Stimulated activated CD8-positive, alpha-beta memory T cell treated with anti-CD3 and anti-CD28 coated beads, Interleukin-4, amount 100 ng/mL, for 48 hours (primary cell): ENCODE measurements at regions not wholly inside any gene's neighbourhood (a gene's known extent, or its start where the extent isn't known, plus 50 kb on each side); places are given as distances from the start of the nearest gene placed in this dataset.

Experiments used
- DNase-seq: peaks from one replicate; pipeline ENCODE4 v3.0.0-alpha.2; 2020

DNA sequence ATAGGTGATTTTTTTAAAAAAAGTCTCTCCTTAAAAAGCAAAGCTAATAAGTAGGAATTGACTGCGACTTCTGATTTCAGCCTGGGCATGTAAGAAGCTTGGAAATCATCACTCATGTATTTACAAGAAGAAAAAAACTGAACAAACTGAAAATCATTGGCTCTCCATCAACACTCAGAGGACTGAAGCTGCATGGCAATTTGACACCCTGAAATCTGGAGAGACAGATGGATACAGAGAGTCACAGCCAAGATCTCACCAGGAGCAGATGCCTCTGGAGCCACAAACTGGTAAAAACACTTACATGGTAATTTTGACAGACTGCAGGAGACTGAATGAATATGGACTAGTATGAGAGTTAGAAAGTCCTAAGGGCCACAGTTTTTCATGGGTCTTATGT, 191.2 kb upstream of the TCF21 start:
- no peak for DNase-seq

GRCh38 chr6:133698272-133698671, 190.6 kb upstream of the TCF21 start:
- DNase-seq: no peak

DNA sequence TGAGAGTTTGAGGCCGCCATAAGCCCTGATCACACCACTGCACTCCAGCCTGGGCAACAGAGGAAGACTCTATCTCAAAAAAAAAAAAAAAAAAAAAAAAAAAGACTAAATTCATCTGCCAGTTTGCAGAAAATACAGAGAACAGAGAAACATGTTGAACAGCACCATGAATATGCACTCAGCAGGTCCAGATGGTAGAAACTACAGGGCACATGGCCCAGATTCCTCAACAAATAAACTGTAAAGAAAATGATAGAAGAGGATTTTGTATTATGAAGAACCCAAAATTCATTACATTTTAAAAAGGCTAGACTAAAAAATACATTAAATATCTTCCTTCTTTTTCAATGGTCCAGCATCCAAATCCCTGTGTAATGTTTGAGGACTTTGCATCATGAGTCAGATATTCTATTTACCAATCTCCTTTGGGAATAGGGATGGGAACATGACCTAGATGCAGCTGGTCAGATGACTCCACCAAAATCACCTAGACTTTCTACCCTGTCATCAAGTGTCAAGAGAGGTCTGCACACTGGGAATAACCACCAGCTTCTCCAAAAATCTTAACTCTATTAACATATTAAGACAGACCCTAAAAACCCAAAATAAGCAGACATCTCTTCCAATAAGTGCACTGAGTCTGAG, 189.1 kb upstream of the TCF21 start:
- DNase-seq: no peak

DNA sequence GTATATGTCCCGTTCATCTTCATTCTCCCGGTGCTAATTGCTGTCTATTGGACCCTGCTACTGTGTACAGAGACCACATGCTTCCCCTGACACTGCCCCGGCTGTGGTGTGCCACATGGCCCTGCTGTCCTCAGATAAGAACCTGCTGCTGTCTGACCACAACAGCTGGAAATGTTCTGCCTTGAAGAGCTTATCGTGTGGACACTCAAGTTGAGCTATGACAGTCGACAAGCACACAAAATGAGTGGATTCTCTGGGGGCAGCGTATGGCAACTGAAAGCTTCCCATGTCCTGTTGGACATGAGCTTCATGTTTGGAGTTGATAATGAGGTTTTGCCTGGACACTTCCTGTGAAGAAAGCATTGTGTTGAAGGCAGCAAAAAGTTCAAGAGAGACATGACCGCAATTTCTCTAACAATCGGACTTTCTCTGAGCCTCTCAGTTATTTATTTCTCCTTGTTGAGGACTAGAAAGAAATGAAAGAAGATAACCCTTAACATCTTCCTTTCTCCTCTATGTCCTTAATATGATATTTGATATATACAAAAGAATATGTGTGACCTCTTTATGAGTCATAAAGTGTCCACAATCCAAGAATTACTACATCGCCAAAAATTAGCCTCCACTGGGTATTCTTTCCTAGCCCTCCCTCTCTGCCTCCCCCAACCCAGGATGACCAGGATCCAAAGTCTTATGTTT, 187.1 kb upstream of the TCF21 start:
- DNase-seq: no peak

GRCh38 chr6:133704371-133704770, 184.5 kb upstream of the TCF21 start:
- no peak for DNase-seq

GRCh38 chr6:133705066-133705465, 183.8 kb upstream of the TCF21 start:
- no peak for DNase-seq

- no peak for DNase-seq
Observed at GRCh38 chr6:133705731-133706130, 183.2 kb upstream of the TCF21 start.

DNA sequence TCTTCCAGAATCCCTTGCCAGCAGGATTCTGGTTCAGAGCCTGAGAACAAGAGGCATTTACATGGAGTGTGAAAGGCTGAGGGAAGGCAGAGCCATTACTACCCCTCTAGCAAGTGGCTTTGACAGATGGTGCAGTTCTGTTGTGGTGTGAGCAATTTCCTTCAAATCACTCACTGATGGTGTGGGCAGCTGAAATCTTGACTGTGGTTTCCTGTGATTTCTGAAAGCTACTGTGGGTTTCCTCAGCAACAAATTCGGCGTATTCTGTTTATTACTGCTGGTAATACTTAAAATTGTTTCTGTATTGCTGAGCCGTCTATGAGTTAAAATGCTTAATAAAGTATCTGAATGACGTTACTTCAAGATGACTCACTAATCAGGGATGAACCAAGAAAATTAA, 181.5 kb upstream of the TCF21 start:
- no peak for DNase-seq

DNA sequence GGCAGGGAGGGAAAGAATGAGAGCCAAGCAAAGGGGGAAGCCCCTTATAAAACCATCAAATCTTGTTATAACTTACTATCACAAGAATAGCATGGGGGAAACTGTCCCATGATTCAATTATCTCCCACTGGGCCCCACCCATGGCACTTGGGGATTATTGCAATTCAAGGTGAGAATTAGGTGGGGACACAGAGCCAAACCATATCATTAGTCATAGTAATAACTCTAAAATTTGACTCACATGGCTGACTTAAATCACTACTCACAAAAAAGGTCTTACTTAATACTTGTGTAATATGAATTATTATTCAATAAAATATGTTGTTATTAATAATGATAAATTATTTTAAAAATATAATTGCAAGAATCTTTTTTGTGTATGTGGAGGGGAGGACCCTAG, 178.1 kb upstream of the TCF21 start:
- no peak for DNase-seq

- no peak for DNase-seq
Observed at GRCh38 chr6:133715270-133715669, 173.6 kb upstream of the TCF21 start.

DNA sequence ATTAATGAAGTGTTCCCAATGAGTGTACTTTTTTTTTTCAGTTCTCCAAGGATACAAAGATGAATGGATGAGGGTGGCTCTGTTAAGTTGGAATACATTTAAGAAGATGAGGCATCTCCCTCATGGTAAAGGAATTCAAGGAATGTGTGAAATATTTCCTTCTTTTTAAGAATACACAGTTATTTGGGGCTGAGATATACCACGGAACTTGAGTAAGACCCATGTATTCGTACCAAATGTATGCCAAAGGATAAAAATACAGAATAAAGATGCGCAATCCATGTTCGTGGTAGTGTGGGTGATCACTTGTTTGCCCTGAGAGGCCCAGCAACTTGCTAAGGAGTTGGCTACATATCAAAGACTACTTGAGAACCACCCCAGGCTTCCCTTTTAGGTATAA, 164.2 kb upstream of the TCF21 start:
- DNase-seq: no peak

GRCh38 chr6:133726188-133726587, 162.7 kb upstream of the TCF21 start:
- DNase-seq: no peak

DNA sequence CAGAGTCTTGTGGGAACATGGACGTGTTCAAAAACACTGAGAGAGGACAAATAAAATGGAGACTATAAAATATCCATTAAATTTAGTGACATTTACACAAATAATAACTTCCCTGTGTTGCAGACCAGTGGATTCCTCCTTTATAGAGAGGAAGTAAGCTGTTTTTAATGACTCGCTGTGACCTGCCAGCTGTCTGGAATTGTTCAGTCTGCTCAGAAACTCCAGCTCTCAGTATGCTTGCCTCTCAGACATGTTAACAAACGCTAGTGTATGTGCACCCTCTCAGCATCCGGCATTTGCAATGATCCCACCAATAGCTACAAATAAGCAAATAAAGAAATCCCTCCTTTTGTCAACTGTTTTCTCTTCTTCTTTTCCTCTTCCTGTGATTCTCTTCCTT, 158.0 kb upstream of the TCF21 start:
- no peak for DNase-seq

DNA sequence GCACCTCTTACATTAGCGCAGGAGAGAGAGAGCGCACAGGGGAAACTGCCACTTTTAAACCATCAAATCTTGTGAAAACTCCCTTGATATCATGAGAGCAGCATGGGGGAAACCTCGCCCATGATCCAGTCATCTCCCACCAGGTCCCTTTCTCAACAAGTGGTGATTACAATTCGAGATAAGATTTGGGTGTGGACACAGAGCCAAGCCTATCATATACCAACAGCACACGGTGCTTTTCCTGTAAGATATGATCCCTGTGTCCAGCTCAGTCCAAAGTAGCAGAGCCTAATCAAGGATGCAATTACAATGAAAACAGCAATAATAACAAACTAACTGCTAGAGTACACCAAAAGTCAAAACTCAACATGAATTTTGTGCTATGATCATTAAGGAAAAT, 148.7 kb upstream of the TCF21 start:
- DNase-seq: no peak

DNA sequence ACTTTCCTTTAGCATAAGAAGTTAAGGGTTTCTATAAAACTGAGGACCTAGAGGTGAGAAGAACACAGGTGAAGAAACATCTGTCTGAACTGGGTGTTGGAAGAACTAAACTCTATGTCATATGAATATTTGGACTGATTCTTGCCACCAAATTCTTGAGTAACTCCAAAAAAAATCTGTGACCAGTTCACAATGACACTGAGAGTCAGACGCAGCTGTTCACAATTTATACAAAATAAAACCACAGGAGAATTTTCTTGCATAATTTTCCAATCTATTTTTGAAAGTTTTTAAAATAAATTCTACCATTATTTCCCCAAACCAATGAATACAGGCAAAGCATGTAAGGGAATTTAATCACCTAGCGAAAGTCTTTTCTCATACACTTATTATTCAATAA, 148.1 kb upstream of the TCF21 start:
- DNase-seq: no peak

DNA sequence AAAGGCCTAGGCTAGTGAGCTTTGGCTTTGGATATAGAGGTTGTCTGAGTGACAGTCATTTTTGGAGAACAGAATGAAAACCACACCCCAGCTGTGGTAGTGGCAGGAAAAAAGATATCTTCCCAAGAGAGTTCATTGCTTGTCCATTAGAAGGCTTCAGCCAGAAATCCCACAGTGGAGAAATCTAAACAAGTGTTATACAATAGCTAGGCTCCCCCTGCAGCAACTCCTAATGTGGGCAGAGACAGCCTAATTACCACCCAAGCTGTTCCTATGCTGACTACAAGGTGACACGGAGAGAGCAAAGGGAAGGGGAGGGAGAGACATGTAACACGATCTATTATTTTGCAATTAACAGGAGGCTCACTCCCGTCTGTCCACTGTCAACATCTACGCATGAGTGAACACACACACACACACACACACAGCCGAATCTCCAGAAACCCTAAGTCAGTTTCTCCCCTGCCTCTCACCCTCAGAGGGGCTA, 147.5 kb upstream of the TCF21 start:
- no peak for DNase-seq

- no peak for DNase-seq
Observed at GRCh38 chr6:133743621-133744020, 145.3 kb upstream of the TCF21 start.

DNA sequence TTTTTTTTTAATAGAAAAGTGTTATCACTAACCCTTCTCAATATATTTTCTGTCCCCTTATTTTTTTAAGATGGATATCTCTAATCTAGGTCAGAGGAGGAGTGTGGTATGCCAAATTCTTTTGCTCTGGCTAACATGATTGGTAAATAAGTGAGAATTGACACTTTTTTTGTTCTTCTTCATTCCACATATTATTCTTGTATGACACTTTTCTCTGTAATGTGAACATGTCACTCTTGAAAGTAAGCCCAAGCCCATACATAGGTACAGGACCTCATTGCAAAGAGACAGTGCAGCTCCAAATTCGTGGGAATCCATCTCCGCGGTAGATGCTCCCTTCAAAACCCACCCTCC, 142.5 kb upstream of the TCF21 start:
- DNase-seq: no peak

- no peak for DNase-seq
Observed at GRCh38 chr6:133748628-133749027, 140.3 kb upstream of the TCF21 start.

GRCh38 chr6:133749427-133749826, 139.5 kb upstream of the TCF21 start:
- DNase-seq: no peak

DNA sequence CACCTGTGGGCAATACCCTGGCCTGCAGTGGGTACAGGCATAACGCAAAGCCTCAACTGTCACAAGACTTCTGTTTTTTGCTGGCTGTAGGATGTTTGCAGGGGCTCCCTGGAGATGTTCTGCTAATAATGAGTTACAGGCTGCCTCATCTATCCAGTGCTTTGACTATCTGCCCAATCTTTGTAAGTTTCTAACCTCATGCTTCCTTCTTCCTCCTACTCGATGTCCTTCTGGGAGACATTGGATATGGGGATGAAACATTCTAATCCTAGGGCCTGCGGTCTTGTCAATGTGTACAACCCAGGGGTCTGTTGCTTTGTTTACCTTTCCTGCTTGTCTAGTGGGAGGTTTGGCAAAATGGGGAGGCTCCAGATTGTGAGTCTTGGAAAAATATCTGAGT, 136.8 kb upstream of the TCF21 start:
- no peak for DNase-seq

DNA sequence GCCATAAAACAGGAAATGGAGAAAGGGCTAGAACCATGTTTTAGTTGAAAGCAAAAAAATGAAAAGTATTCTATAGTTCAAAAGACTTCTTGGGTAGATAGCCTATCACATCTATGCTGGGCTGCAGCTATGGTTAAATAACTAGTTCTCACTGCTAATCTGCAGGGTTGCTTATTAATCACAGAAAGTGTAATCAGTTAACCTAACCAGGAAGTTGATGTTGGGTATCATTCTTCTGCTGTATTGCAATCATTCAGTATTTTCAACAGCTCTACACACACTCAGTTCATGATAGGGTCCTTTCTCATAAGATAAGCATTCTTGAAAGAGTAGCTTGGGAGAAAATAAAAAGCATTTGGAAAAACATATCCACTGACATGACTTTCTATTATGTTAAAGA, 135.2 kb upstream of the TCF21 start:
- no peak for DNase-seq

DNA sequence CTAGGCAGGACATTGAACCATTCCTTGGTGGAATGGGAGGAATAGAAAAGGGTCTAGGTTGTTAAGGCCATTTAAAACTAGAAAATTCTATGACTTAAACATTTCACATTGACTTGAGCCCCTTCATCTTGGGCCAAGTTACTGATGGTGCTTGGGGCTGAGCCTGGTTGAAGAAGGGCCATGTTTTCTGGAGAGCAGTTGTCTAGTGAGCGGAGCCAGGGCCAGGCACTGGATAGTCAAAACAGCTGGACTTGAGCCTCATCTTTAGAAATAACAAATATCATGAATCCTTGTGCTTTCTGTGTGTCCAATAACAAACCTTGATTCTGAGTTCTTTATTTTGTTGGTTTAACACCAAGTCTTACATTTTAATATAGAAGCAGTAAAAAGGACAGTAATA, 134.6 kb upstream of the TCF21 start:
- DNase-seq: no peak

GRCh38 chr6:133756078-133756695, 132.7 kb upstream of the TCF21 start:
- DNase-seq: no peak

DNA sequence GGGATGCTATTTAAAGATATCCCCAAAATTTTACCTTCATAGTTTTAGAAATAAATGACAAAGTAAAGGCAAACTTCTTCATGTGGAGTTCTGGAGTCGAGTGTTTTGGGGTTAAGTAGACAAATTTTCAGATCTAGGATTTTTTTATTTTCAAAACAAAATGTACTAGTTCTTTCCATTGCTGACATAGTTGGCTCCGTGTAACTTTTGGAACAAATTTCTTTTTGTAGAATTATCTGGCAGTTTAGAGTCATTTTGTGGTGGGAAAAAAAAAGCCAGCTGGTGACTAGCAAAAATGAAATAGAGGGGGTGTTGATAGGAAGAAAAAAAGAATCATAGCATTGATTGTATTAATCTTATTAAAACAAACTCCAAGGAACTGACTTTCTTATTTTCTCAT, 131.6 kb upstream of the TCF21 start:
- DNase-seq: no peak
